Mesenchymal stem cell (in vitro differentiated cells and primary cell): ENCODE measurements at regions not wholly inside any gene's neighbourhood (a gene's known extent, or its start where the extent isn't known, plus 50 kb on each side); places are given as distances from the start of the nearest gene placed in this dataset.

Experiments
- DNase-seq: peaks from one replicate; pipeline ENCODE4 v3.0.0-alpha.2; 2013
- H2AFZ ChIP-seq: one replicate; pipeline ENCODE4 v1.6.1; 2013; ENCODE audit warnings: low read depth, mild to moderate bottlenecking, control low read depth, inconsistent platforms, low read length, moderate library complexity
- H2AK5ac ChIP-seq: 2 replicates; pipeline ENCODE4 v1.6.1; 2013; ENCODE audit warnings: low read length, moderate library complexity, mild to moderate bottlenecking, inconsistent platforms; ENCODE audit not compliant: severe bottlenecking
- H2BK120ac ChIP-seq: one replicate; pipeline ENCODE4 v1.6.1; 2013; ENCODE audit warnings: low read depth, mild to moderate bottlenecking, inconsistent platforms, low read length, moderate library complexity
- H2BK12ac ChIP-seq, 2 experiments: one replicate each; pipeline ENCODE4 v1.6.1; 2013; ENCODE audit warnings: inconsistent platforms in 2 of 2, low read length in 2 of 2, mild to moderate bottlenecking in 2 of 2, moderate library complexity in 2 of 2, control low read depth in 1 of 2
- H2BK15ac ChIP-seq: one replicate; pipeline ENCODE4 v1.6.1; 2013; ENCODE audit warnings: mild to moderate bottlenecking, low read depth, inconsistent platforms; ENCODE audit not compliant: poor library complexity, severe bottlenecking
- H2BK5ac ChIP-seq: 2 replicates; pipeline ENCODE4 v1.6.1; 2013; ENCODE audit warnings: low read depth, mild to moderate bottlenecking, low read length, control low read depth, inconsistent platforms; ENCODE audit not compliant: poor library complexity, severe bottlenecking
- H3K14ac ChIP-seq, 2 experiments: one replicate each; pipeline ENCODE4 v1.6.1; 2013; ENCODE audit warnings: inconsistent platforms in 2 of 2, low read length in 2 of 2, control low read depth in 1 of 2, mild to moderate bottlenecking in 1 of 2, moderate library complexity in 1 of 2
- H3K18ac ChIP-seq, 2 experiments: one replicate each; pipeline ENCODE4 v1.6.1; 2013; ENCODE audit warnings: inconsistent platforms in 2 of 2, low read length in 2 of 2, control low read depth in 1 of 2, low read depth in 1 of 2, mild to moderate bottlenecking in 1 of 2
- H3K23ac ChIP-seq, 2 experiments: one replicate each; pipeline ENCODE4 v1.6.1; 2013; ENCODE audit warnings: inconsistent platforms in 2 of 2, low read length in 2 of 2, mild to moderate bottlenecking in 2 of 2, moderate library complexity in 2 of 2, control low read depth in 1 of 2
- H3K27ac ChIP-seq: 2 replicates; pipeline ENCODE4 v1.5.1; 2013; ENCODE audit warnings: mild to moderate bottlenecking, moderate library complexity, low read length, control low read depth, inconsistent platforms; ENCODE audit not compliant: poor library complexity, severe bottlenecking
- H3K27me3 ChIP-seq, 2 experiments: 2 replicates each; pipeline versions ENCODE4 v1.6.1 to v1.7.0; 2013; ENCODE audit warnings: low read length in 2 of 2, mild to moderate bottlenecking in 2 of 2, moderate library complexity in 2 of 2, control low read depth in 1 of 2, inconsistent platforms in 1 of 2; ENCODE audit not compliant: control insufficient read depth in 1 of 2, insufficient read depth in 1 of 2
- H3K36me3 ChIP-seq, 2 experiments: 2 replicates each; pipeline versions ENCODE4 v1.6.1 to v1.7.0; 2013; ENCODE audit warnings: low read length in 2 of 2, control low read depth in 1 of 2, inconsistent platforms in 1 of 2, low read depth in 1 of 2, mild to moderate bottlenecking in 1 of 2; ENCODE audit not compliant: insufficient read depth in 2 of 2, control insufficient read depth in 1 of 2
- H3K4ac ChIP-seq, 2 experiments: one replicate each; pipeline ENCODE4 v1.6.1; 2013; ENCODE audit warnings: inconsistent platforms in 2 of 2, low read length in 2 of 2, mild to moderate bottlenecking in 2 of 2, moderate library complexity in 2 of 2, control low read depth in 1 of 2, low read depth in 1 of 2
- H3K4me1 ChIP-seq: 2 replicates; pipeline ENCODE4 v1.6.1; 2013; ENCODE audit warnings: low read depth, low read length, control low read depth; ENCODE audit not compliant: control insufficient read depth, insufficient read depth
- H3K4me2 ChIP-seq: 2 replicates; pipeline ENCODE4 v1.6.1; 2013; ENCODE audit warnings: low read length, mild to moderate bottlenecking, inconsistent platforms; ENCODE audit not compliant: poor library complexity, severe bottlenecking
- H3K4me3 ChIP-seq, 2 experiments: 2 replicates each; pipeline versions ENCODE4 v1.5.1 to v1.7.0; 2013; ENCODE audit warnings: low read length in 2 of 2, mild to moderate bottlenecking in 2 of 2, control low read depth in 1 of 2, low read depth in 1 of 2; ENCODE audit not compliant: insufficient read depth in 1 of 2
- H3K79me1 ChIP-seq: replicated peaks from 2 replicates; pipeline ENCODE4 v1.6.1; 2013; ENCODE audit warnings: mild to moderate bottlenecking, control low read depth, low read length, inconsistent platforms; ENCODE audit not compliant: poor library complexity, severe bottlenecking
- H3K9ac ChIP-seq: 2 replicates; pipeline ENCODE4 v1.7.0; 2013; ENCODE audit warnings: mild to moderate bottlenecking, low read length, moderate library complexity
- H3K9me3 ChIP-seq: 2 replicates; pipeline ENCODE4 v1.7.0; 2013; ENCODE audit warnings: mild to moderate bottlenecking, low read length; ENCODE audit not compliant: control insufficient read depth
- H4K8ac ChIP-seq: one replicate; pipeline ENCODE4 v1.6.1; 2013; ENCODE audit warnings: inconsistent platforms, mild to moderate bottlenecking, low read length, moderate library complexity
- H4K91ac ChIP-seq: one replicate; pipeline ENCODE4 v1.6.1; 2013; ENCODE audit warnings: mild to moderate bottlenecking, low read length, inconsistent platforms
- WGBS: methylation state at CpG from one replicate; pipeline ENCODE4 v1.1.7; 2013; ENCODE audit warnings: mixed read lengths; 5-methylcytosine and 5-hydroxymethylcytosine counted together

GRCh38 chr7:9231630-9232121 is 798.3 kb downstream of the NXPH1 start:
- Histone ChIP-seq H3K36me3 (no peaks in the 10 kb centered on the region), H3K18ac (no peak overlapping the region)
- WGBS, result 72% methylated on average over 7 of the region's 7 CpGs

GRCh38 chr7:9240001-9240400 is 806.6 kb downstream of the NXPH1 start:
- Histone ChIP-seq H2AK5ac (no peak overlapping the region), H3K79me1 (no peaks in the 10 kb centered on the region), H3K4me2 (no peak overlapping the region), H3K23ac (no peak overlapping the region), H3K9ac (no peak overlapping the region), H3K27me3 (no peaks in the 10 kb centered on the region), H4K91ac (no peak overlapping the region), H3K36me3 (no peaks in the 10 kb centered on the region), H3K4ac (no peak overlapping the region), H3K4me3 (no peak overlapping the region), H3K27ac (no peak overlapping the region), H3K14ac (no peak overlapping the region), H2BK15ac (no peak overlapping the region), H4K8ac (no peak overlapping the region), H2AFZ (no peak overlapping the region), H3K18ac (no peak overlapping the region), H2BK5ac (no peak overlapping the region), H2BK120ac (no peak overlapping the region), H3K9me3 (peaks cover 36% of the 10 kb centered on the region), H3K4me1 (no peaks in the 10 kb centered on the region), H2BK12ac (no peak overlapping the region)
- DNase-seq, result no peak

More at GRCh38 chr7:9231630-9232121, 798.3 kb downstream of the NXPH1 start:
- Histone ChIP-seq H3K4me1 (no peaks in the 10 kb centered on the region), H2AFZ (no peak overlapping the region), H3K14ac (no peak overlapping the region), H2BK120ac (no peak overlapping the region), H3K4me2 (no peak overlapping the region), H3K9ac (no peak overlapping the region), H4K8ac (no peak overlapping the region), H3K4ac (no peak overlapping the region), H2AK5ac (no peak overlapping the region), H3K9me3 (peaks cover 25% of the 10 kb centered on the region), H2BK5ac (no peak overlapping the region), H3K23ac (no peak overlapping the region), H3K27me3 (no peaks in the 10 kb centered on the region), H4K91ac (no peak overlapping the region), H3K79me1 (no peaks in the 10 kb centered on the region), H3K27ac (no peak overlapping the region), H3K4me3 (no peak overlapping the region), H2BK12ac (no peak overlapping the region), H2BK15ac (no peak overlapping the region)
- DNase-seq, result no peak

- Histone ChIP-seq H2BK5ac (no peak overlapping the region), H3K4me3 (no peak overlapping the region), H3K9me3 (peaks cover 28% of the 10 kb centered on the region), H4K91ac (no peak overlapping the region), H3K36me3 (no peaks in the 10 kb centered on the region), H2AFZ (no peak overlapping the region), H2AK5ac (no peak overlapping the region), H3K4ac (no peak overlapping the region), H3K4me1 (no peaks in the 10 kb centered on the region), H2BK12ac (no peak overlapping the region), H4K8ac (no peak overlapping the region), H3K14ac (no peak overlapping the region), H3K23ac (no peak overlapping the region), H3K9ac (no peak overlapping the region), H2BK120ac (no peak overlapping the region), H3K27me3 (no peaks in the 10 kb centered on the region), H3K18ac (no peak overlapping the region), H3K27ac (no peak overlapping the region), H3K79me1 (no peaks in the 10 kb centered on the region), H2BK15ac (no peak overlapping the region), H3K4me2 (no peak overlapping the region)
- no CpG with 5 or more reads among the region's 1 CpG for WGBS
- no peak for DNase-seq
These were observed 808.4 kb downstream of the NXPH1 start for GRCh38 chr7:9241826-9242225.

- Histone ChIP-seq H3K14ac (no peak overlapping the region), H3K4me1 (no peaks in the 10 kb centered on the region), H2BK12ac (no peak overlapping the region), H3K9me3 (peaks cover 28% of the 10 kb centered on the region), H4K8ac (no peak overlapping the region), H3K27ac (no peak overlapping the region), H3K18ac (no peak overlapping the region), H3K4me3 (no peak overlapping the region), H2BK120ac (no peak overlapping the region), H3K36me3 (no peaks in the 10 kb centered on the region), H2AFZ (no peak overlapping the region), H2BK5ac (no peak overlapping the region), H3K27me3 (no peaks in the 10 kb centered on the region), H4K91ac (no peak overlapping the region), H3K79me1 (no peaks in the 10 kb centered on the region), H2BK15ac (no peak overlapping the region), H3K4me2 (no peak overlapping the region), H2AK5ac (no peak overlapping the region), H3K23ac (no peak overlapping the region), H3K4ac (no peak overlapping the region), H3K9ac (no peak overlapping the region)
- WGBS, result 93% methylated on average over 3 of the region's 3 CpGs
- no peak for DNase-seq
These were observed 809.2 kb downstream of the NXPH1 start for GRCh38 chr7:9242636-9243035.
